Type B pancreatic cell (in vitro differentiated cells): ENCODE measurements at regions not wholly inside any gene's neighbourhood (a gene's known extent, or its start where the extent isn't known, plus 50 kb on each side); places are given as distances from the start of the nearest gene placed in this dataset.

Experiments used
- DNase-seq: peaks from one replicate; pipeline ENCODE4 v3.0.0; 2021; ENCODE audit warnings: mixed read lengths; ENCODE audit not compliant: unreplicated experiment; ENCODE audit errors: extremely low spot score
- H3K27ac Mint-ChIP-seq: 2 replicates; pipeline ENCODE4 v1.8.0; 2021; ENCODE audit warnings: mild to moderate bottlenecking, mixed read lengths
- H3K27me3 Mint-ChIP-seq: 2 replicates; pipeline ENCODE4 v1.8.0; 2021; ENCODE audit warnings: mixed read lengths
- H3K36me3 Mint-ChIP-seq: 2 replicates; pipeline ENCODE4 v1.8.0; 2021; ENCODE audit warnings: mixed read lengths
- H3K4me1 Mint-ChIP-seq: one replicate; pipeline ENCODE4 v1.8.0; 2021; ENCODE audit warnings: mixed read lengths; ENCODE audit not compliant: unreplicated experiment
- H3K4me3 Mint-ChIP-seq: 2 replicates; pipeline ENCODE4 v1.8.0; 2021; ENCODE audit warnings: mild to moderate bottlenecking, mixed read lengths
- H3K9me3 Mint-ChIP-seq: 2 replicates; pipeline ENCODE4 v1.8.0; 2021; ENCODE audit warnings: mixed read lengths
- TF ChIP-seq, protein P1 (sequence below): fragments of 200-600 bp; sonication (generic); conservative IDR thresholded peaks from 2 replicates; pipeline ENCODE4 v1.5.0; 2021; ENCODE audit warnings: antibody characterized with exemption, mild to moderate bottlenecking

DNA sequence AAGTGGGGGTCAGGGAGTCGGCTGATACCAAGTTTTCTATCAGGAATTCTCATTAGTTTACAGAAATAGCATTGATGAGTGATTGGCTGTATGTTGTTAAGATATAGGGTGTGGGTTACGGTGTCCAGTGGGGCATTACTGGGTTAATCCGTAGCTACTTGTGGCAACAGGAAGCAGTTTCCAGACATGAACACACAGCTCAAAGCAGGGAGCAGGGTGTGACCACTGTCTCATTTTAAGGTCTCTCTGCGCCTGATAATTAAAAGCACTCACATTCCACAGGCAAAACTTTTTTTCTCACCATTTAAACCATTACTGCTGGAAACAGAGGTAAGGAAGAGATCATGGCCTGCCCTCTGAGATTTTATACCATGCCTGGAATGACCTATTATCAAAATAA lies 114.9 kb downstream of the SIK1 start:
- DNase-seq, result no peak
- Mint-ChIP-seq H3K9me3 (no peaks in the 10 kb centered on the region), H3K4me3 (peak overlapping the region; percentile 34), H3K4me1 (peaks cover 11% of the 10 kb centered on the region), H3K27me3 (no peaks in the 10 kb centered on the region), H3K27ac (peak overlapping the region; percentile 30), H3K36me3 (no peaks in the 10 kb centered on the region)
- TF ChIP-seq, protein P1, sequence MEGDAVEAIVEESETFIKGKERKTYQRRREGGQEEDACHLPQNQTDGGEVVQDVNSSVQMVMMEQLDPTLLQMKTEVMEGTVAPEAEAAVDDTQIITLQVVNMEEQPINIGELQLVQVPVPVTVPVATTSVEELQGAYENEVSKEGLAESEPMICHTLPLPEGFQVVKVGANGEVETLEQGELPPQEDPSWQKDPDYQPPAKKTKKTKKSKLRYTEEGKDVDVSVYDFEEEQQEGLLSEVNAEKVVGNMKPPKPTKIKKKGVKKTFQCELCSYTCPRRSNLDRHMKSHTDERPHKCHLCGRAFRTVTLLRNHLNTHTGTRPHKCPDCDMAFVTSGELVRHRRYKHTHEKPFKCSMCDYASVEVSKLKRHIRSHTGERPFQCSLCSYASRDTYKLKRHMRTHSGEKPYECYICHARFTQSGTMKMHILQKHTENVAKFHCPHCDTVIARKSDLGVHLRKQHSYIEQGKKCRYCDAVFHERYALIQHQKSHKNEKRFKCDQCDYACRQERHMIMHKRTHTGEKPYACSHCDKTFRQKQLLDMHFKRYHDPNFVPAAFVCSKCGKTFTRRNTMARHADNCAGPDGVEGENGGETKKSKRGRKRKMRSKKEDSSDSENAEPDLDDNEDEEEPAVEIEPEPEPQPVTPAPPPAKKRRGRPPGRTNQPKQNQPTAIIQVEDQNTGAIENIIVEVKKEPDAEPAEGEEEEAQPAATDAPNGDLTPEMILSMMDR, result no peak

DNA sequence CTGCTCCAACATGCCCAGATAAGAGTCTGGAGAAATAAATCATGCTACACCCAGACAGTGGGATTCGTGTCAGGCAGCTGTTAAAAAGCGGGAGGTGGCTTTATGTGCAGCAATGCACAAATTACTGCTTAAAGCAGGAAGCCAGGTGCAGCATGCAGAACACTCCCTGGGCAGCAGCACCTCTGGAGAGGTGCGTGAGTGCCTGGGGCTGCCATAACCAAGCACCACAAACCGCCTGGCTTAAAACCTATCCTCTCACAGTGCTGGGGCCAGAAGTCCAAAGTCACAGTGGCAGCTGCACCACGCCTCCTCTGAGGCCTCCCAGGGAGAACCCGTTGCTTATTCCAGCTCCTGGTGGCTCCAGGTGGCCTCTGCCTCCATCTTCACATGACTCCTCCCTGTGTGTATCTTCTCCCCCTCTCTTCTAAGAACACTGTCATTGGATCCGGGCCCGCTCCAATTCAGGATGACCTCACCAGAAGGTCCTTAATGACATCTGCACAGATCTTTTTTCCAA lies 115.6 kb downstream of the SIK1 start:
- H3K36me3 Mint-ChIP-seq, result no peaks in the 10 kb centered on the region
- peaks cover 11% of the 10 kb centered on the region for H3K4me1 Mint-ChIP-seq
- H3K9me3 Mint-ChIP-seq, result no peaks in the 10 kb centered on the region
- TF ChIP-seq, protein P1, result no peak
- peak overlapping the region; percentile 48 for H3K4me3 Mint-ChIP-seq
- H3K27ac Mint-ChIP-seq, result peak overlapping the region; percentile 30
- DNase-seq, result no peak
- H3K27me3 Mint-ChIP-seq, result no peaks in the 10 kb centered on the region

DNA sequence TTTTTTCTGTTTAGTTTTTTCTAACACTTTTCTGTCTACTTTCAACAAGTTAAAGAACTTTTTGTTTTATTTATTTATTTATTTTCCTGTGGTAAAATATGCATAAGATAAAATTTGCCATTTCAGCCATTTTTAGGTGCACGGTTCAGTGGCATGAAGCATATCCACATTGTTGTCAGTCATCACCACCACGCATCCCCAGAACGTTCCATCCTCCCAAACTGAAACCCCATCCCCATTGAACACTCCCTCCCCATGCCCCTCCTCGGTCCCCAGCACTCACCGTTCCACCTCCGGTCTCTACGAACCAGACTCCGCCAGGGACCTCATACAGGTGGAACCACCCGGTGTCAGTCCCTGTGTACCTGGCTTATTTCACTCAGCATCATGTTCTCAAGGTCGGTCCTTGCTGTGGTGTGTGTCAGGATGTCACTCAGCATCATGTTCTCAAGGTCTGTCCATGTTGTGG lies 118.1 kb downstream of the SIK1 start:
- Mint-ChIP-seq H3K27ac (no peak overlapping the region), H3K4me3 (no peak overlapping the region), H3K27me3 (no peaks in the 10 kb centered on the region), H3K4me1 (peaks cover 14% of the 10 kb centered on the region), H3K9me3 (no peaks in the 10 kb centered on the region), H3K36me3 (no peaks in the 10 kb centered on the region)
- no peak for DNase-seq
- TF ChIP-seq, protein P1, result no peak

DNA sequence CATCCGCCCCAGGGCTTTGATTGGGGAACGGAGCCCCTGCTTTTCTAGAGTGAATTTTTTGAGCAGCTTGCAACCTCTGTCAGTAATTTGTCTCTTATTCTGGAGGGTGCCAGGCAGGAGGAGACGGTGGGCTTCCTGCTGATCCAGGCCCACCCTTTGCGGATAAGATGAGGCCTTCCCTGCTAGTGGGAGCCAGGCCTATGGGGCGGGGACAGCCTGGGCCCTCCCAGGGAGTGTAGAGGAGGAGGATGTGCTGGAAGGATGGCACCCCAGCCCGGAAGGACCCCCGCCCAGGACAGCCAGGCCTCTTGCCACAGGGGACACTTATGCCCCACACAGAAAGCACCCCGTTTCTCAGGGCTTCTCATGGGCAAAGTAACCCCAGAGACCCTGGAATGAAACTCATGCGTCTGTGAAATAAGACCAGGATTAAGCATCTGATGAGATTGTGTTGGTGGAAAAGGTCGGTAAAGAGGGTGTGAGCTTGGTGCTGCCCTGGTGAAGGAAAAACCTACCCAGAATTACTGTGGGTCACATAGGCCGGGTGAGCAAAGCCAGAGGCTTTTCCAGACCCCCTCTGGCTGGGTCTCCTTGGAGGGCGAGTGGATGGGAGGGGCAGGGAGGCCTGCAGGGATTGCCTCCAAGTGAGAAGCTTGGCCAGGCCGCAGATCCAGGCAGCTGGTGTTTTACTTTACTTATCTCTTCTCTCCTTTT lies 118.7 kb downstream of the SIK1 start:
- no peaks in the 10 kb centered on the region for H3K36me3 Mint-ChIP-seq
- H3K4me3 Mint-ChIP-seq, result no peak overlapping the region
- TF ChIP-seq, protein P1, result no peak
- H3K27ac Mint-ChIP-seq, result no peak overlapping the region
- H3K9me3 Mint-ChIP-seq, result no peaks in the 10 kb centered on the region
- H3K27me3 Mint-ChIP-seq, result no peaks in the 10 kb centered on the region
- peaks cover 17% of the 10 kb centered on the region for H3K4me1 Mint-ChIP-seq
- DNase-seq, result no peak

DNA sequence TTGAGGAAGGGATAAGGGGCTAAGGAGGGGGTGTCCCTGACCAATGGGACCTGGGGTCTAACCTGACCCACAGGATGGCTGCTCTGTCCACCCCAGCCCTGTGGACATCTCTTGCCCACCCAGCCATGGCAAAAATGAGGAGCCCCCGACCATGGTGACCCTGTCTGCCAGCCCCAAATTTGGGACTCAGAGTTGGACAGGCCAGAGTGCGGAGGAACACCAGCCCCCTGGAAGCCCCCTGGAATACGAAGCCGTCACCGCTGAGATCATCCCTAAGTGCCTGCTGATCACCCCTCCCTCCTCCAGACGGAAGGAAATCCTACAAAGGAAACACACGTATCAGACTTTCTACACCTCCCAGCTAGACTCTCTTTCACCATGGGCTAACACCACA lies 119.3 kb downstream of the SIK1 start:
- no peak for DNase-seq
- Mint-ChIP-seq H3K27me3 (no peaks in the 10 kb centered on the region), H3K4me3 (no peak overlapping the region), H3K4me1 (peaks cover 17% of the 10 kb centered on the region), H3K9me3 (no peaks in the 10 kb centered on the region), H3K36me3 (no peaks in the 10 kb centered on the region), H3K27ac (no peak overlapping the region)
- TF ChIP-seq, protein P1, result no peak
